Fibroblast of the aortic adventitia (primary cell): ENCODE measurements at regions not wholly inside any gene's neighbourhood (a gene's known extent, or its start where the extent isn't known, plus 50 kb on each side); places are given as distances from the start of the nearest gene placed in this dataset.
"Not testable (repeated sequence)": the region's sequence is repeated elsewhere in the genome, so short reads cannot be mapped to it uniquely, and the experiment has no call there.

Experiments used
- DNase-seq: peaks from one replicate; pipeline ENCODE4 v3.0.0-alpha.2; 2010; ENCODE audit warnings: low read depth
- H3K4me3 ChIP-seq: 2 replicates; pipeline ENCODE4 v1.5.1; 2011; ENCODE audit warnings: low read depth, mild to moderate bottlenecking, control low read depth, low read length, moderate library complexity
- CTCF ChIP-seq: IDR thresholded peaks from 2 replicates; pipeline ENCODE4 v1.5.1; 2011; ENCODE audit warnings: mild to moderate bottlenecking, low read length, control low read depth, inconsistent platforms; ENCODE audit not compliant: insufficient read depth

GRCh38 chr6:11416936-11417576, 120.5 kb upstream of the TMEM170B start:
- no peak for TF ChIP-seq CTCF

GRCh38 chr6:11416099-11416935, 121.2 kb upstream of the TMEM170B start:
- not testable (repeated sequence) for H3K4me3 ChIP-seq, DNase-seq

More at GRCh38 chr6:11416936-11417576, 120.5 kb upstream of the TMEM170B start:
- no peak for DNase-seq
- H3K4me3 ChIP-seq: no peak overlapping the region

GRCh38 chr6:11415557-11415956, 122.0 kb upstream of the TMEM170B start:
- DNase-seq: no peak
- TF ChIP-seq CTCF: no peak

GRCh38 chr6:11414176-11414963, 123.2 kb upstream of the TMEM170B start:
- no peak for TF ChIP-seq CTCF
- no peak for DNase-seq
- no peak overlapping the region for H3K4me3 ChIP-seq

More at GRCh38 chr6:11415557-11415956, 122.0 kb upstream of the TMEM170B start:
- H3K4me3 ChIP-seq: no peak overlapping the region

- no peak overlapping the region for H3K4me3 ChIP-seq
- no peak for DNase-seq
- TF ChIP-seq CTCF: no peak
Observed at GRCh38 chr6:11413728-11414127, 123.8 kb upstream of the TMEM170B start.

- no peak for TF ChIP-seq CTCF
- H3K4me3 ChIP-seq: no peak overlapping the region
- DNase-seq: no peak
Observed at GRCh38 chr6:11413117-11413687, 124.3 kb upstream of the TMEM170B start.
